Renal cortex interstitium (tissue), 11 donors: ENCODE measurements at regions not wholly inside any gene's neighbourhood (a gene's known extent, or its start where the extent isn't known, plus 50 kb on each side); places are given as distances from the start of the nearest gene placed in this dataset.

Experiments used
- DNase-seq, 11 donors: peaks; one replicate each; pipeline ENCODE4 v3.0.0-alpha.2; 2013; ENCODE audit warnings: low read depth in 9 of 11, low spot score in 4 of 11; ENCODE audit errors: extremely low read depth in 1 of 11

DNA sequence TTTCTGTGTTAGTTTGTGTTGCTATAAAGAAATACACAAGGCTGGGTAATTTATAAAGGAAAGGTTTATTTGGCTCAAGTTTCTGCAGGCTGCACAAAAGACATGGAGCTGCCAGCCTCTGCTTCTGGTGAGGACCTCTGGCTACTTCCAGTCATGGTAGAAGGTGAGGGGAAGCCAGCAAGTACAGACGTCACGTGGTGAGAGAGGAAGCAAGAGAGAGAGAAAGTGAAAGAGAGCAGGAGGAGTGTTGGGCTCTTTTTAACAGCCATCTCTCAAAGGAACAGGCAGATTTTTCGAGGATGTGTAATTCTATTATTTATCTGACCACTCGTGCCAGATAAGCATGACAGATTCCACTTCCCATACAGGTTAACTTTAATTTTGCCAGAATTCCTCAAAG is 1199.1 kb downstream of the ADGRL3 start:
- DNase-seq: no peak

DNA sequence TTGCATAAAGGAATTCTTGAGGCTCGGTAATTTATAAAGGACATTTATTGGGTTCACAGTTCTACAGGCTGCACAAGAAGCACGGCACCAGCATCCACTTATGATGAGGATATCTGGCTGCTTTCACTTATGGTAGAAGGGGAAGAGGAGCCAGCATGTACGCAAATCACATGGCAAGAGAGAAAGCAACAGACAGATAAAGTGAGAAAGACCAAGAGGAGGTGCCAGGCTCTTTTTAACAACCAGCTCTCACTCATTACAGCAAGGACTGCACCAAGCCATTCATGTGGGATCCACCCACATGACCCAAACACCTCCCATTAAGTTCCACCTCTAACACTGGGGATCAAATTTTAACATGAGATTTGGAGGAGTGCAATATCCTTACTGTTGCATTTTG is 1198.2 kb downstream of the ADGRL3 start:
- no peak for DNase-seq

DNA sequence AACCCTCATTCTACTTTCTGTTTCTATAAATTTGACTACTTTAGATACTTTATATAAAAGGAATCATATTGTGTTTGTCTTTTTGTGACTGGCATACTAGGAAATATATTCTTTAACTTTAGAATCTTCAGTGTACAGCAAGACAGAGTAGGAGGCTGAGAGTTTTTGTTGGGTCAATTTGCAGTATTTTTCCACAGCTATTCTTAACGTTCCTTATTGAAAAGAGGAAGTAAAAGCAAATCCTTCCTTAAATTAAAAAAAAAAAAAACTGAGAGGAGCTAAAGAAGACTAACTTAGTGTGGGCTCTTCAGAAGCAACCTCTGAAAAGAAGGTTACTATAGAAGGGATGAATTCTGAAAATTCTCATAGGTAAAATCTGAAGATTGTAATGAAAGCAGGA is 1194.6 kb downstream of the ADGRL3 start:
- DNase-seq: no peak

DNA sequence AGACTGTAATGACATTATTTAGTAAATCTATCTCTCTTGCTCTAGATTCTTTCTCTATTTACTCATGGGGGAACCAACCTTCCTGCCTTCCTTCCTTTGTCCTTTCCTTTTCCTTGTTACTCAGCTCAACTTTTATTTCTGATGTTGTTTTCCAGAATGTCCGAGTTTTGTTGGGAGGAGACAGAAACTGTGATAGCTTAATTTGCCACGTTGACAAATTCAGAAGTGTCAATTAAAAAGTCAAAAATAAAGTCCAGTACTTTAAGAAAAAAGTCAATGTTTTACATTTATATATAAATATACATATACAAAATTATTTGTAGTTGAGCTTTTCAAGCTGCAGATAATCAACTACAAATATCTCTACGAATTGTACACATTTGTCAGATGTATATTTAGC is 1187.7 kb downstream of the ADGRL3 start:
- no peak for DNase-seq

DNA sequence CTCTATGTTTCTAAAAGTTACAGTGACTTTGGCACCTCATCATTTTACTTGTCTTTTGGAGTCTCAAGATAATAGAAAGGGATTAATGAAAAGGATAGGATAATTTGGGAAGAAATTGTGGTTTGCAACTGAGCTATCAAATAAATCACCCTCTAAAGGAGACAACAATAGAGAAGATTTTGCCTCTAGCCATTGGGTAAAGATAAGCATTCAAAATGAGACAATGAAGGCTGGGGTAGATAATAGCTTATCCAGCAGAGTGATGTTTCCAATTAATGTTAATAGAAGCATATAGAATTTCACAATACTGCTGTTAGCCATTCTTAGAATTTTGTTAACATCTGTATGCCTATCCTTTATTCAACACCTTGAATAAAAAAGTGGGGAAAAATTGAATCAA is 1177.6 kb downstream of the ADGRL3 start:
- DNase-seq: no peak

DNA sequence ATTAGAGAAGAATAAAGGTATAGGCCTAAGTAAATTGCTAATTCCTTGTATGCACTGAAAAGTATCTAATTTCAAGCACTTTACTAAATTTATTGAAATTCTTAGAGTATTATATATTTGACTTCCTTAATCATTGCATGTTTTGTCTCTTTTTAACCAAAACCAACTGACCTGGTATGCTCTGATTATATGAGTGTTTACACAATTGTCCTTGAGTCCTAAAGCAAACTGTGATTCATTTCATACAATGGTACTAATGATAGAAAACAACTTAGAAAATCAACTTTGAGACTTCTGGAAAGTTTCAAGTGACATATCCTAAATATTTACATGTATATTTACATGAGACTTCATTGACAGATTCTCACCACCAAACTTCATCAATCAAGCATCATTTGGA is 1177.1 kb downstream of the ADGRL3 start:
- no peak for DNase-seq

DNA sequence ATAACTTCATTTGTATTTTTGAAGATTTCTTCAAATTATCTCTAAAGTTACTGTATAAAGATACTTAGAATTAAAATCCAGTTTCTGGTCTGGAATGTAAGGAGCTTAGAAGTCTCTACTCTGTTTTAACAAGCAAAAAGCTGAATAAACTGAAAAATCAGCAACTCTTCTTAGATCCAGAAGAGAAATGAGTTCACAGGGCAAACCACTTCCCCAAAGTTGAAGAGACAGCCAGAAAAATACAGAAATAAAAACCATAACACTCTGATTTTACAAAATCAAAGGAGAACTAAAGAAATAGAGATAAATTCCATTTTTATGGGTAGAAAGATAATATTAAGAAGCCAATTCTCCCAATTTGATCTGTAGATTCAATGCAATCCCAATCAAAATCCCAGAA is 1166.8 kb downstream of the ADGRL3 start:
- DNase-seq: no peak

DNA sequence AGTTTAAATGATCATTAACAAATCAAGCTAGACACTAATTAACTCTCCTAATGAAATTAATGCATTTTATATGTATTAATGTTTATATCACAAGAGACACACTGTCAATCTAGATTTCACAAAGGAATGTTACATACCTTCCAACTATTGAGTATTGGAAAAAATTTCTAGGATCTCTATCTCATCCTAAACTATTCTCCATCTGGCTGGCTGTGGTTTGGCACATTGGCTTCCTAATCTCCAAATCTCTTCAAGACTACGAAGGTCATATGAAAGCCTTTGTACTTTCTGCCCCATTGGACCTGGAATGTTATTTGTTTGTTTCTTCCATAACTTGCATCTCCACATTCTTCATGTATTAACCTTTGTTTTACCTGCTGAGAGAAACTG is 1160.0 kb downstream of the ADGRL3 start:
- DNase-seq: no peak

DNA sequence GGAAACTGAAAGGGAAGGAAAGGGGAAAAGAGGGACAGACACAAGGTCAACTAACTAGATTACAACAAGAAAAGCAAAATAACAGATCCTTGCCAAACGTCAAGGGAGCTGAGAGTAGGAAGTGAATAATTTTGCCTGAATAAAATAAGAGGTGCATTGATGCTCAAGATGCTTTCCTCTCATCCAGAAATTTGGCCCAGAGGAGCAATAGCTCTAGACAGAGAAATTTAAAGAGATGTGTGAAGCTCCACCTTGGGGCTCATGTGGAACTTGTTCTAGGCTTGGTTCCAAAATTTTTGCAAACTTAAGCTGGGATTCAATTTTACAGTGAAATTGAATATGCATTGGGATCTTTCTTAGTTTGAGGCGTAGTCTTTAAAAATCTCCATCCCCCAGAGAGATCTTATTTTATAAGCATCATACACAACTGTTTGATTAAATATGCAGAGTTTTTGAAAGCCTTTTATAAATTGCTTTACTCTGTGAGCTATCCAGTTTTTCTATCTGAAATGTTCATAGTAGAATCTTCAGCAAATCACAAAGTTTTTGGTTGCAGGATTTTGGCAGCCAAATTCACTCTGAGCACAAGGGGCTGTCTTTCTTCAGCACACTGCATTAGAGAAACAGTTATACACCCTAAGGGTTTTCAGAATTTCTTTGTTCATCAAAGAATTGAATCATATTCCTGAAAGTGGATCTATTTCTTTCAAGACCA is 1159.5 kb downstream of the ADGRL3 start:
- DNase-seq: no peak

DNA sequence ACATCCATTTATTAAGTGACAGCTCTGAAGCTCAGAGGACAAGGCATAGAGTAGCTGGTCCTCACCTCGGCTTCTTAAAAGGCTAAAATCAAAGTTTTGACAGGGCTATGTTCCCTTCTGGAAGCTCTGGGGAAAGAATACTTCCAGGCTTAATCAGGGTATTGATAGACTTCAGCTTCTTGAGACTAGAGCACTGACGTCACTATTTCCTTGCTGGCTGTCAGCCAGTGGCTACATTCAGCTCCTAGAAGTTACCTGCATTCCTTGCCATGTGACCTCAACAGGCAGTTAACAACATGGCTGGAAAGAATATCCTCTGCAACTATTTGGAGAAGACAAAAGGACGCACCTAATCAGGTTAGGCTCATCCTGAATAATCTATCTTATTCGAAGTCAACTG is 1144.8 kb downstream of the ADGRL3 start:
- no peak for DNase-seq

DNA sequence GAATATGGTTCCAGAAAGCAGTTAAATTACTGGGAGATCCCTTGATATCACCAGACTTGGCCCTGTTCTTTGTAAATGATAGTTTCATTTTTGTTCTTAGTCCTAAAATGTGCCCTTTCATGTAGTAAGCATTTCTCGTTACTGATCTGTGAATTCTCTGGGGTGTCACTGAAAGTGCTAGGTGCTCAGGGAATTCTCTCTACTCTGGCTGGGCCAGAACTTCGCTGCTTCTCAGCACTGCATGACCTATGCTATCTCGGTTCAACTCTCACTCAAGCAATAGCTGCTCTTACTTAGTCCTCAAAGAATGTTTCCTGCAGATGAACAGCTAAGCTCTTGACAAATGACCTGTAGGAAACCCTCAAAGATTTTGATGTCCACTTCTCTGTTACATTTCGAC is 1144.3 kb downstream of the ADGRL3 start:
- no peak for DNase-seq

DNA sequence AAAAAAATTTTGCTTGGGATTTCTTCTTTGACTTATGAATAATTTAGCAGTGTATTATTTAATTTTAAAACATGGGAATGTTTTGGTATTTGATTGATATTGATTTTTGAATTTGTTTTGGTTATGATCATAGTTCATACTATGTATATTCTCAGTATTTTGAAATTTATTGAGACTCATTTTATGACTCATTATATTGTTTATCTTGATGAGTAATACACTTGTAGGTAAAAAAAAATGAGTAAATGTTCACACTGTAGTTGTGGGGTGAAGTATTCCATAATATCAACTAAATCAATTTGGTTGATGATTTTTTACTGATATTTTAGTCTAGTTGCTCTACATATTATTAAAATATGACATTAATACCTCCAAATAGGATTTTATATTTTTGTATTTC is 1142.2 kb downstream of the ADGRL3 start:
- DNase-seq: no peak

DNA sequence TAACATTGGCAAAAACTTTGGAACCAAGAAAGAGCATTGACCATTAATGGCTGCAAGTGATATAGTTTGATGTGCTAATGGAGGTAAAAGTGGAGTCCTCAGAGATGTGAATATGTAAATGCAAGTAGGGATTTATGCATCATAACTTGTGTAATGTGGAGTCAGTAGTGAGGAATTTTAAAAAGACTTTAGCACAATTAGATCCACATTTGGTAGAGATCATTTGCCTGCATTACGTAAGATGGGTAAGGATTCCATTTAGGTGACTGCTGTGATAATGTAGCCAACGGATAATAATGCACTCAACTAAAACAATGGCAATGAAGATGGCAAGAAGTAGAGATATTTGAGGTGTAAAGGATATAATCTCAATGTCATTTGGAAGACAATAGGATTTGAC is 1128.4 kb downstream of the ADGRL3 start:
- DNase-seq: no peak

DNA sequence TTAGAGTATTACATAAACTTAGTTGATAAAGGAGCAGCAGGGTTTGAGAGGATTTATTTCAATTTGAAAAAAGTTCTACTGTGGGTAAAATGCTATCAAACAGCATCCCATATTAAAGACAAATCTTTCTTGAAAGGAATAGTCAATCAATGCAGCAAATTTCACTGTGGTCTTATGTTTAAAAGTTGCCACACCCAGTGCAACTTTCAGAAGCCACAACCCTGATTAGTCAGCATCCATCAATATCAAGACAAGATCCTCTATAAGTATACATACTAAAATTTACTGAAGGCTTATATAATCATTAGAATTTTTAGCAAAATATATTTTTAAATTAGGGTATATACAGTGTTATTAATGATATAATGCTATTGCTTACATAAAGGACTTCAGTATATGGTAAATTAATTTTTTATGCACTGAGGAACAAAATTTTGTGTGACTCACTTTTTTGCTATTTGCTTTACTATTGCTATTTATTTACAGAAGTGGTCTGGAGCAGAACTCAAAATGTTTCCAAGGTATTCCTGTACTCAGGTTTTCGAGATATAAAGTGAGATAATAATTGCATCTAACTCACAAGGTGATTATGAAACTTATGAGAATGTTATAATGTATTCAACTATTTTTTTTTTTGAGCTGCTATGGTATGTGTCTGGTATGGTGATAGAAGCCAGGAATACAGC is 1127.6 kb downstream of the ADGRL3 start:
- no peak for DNase-seq

DNA sequence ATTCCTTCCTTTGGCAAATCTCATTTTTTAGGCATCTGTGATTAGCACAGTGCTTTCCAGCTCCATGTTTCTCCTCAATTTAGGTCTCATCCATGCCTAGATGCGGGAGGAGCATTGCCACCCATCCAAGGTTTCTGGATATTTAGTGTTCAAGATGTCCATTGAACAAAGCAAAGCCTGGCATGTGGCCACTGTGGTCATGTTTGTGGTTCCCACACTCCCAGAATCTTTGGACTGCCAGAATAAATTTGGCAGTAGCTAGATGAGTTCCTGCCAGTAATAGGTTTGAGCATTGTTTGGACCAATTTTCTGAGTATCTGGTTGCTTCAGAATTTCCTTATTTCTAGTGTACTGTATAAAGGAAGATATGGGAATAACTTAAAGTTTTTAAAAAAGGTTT is 1124.1 kb downstream of the ADGRL3 start:
- no peak for DNase-seq

DNA sequence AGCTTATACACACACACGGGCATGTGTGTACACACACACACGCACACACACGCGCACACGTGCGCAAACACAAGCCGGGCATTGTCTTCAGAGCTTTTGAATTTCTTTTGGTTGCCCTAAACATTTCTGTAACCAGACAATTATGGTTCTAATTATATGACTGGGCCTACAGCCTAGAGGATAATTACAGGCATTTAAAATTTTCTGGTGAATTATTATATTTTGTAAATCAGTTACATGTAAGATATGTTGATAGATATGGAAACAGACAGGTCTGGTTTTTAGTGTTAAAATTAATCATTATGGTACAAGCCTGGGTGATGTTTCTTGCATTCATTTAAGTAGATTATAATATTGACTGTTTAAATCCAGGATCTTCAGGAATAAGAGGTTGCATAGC is 1120.5 kb downstream of the ADGRL3 start:
- no peak for DNase-seq

DNA sequence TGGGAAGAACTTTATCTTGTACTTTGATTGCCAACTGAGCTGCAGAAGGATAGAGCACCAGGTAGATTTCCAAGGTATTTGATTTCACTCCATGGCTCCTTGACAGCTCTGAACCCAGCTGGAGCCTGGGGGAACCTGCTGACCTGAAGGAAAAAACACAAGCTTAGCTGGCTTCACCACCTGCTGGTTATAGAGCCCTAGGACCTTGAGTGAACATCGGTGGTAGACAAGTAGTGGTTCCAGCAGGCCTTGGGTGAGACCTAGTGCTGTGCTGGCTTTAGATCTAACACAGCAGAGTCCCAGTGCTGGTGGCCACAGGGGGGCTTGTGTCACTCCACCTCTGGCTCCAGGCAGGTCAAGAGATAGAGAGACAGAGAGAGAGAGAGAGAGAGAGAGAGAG is 1102.6 kb downstream of the ADGRL3 start:
- no peak for DNase-seq

DNA sequence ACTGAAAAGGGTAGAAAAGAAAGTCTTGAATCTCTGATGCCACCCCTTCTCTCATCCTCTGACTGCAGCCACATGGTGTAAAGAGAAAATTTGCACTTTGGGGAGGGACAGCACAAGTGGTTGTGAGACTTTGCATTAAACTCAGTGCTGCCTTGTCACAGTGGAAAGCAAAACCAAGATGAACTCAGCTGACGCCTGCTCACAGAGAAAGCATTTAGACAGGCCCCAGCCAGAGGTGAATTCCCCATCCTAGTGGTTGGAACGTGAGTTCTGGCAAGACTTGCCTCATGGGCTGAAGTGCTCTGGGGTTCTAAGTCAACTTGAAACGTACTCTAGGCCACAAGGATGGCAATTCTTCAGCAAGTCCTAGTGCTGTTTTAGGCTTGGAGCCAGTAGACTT is 1101.4 kb downstream of the ADGRL3 start:
- no peak for DNase-seq

DNA sequence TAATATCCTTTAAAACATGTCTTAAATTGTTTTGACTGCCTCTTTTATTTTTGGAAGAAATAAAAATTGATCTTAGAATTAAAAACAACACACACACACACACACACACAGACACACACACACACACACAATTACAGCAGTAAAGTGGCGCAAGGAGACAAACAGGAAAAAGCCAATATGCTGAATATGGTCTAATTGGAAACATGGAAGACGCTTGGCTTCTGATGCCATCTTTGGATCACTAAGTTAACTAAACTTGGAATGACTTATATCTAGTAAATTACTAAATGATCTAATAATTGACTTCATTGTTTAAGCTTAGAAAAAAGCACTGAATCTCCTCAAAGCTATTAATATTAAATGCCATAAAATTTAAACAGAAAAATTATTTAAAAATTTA is 1093.4 kb downstream of the ADGRL3 start:
- DNase-seq: no peak

DNA sequence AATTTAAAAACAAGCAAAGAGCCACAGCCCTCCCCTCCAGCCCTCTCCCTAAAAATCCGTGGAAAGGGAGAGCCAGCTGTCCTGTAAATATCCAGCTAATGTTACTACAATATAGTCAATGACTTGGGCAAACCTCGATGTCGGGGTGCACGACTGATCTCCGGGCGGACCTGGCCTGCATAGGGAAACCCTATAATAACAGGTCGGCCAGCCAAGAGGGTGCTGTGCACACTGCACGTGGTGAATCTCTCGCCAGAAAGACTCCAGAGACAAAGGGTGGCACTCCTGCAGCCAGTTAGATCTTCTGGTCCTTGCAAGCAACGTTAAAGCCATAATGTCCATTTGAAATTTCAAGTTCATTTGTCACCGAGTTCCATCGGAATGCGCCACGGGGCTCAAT is 1092.8 kb downstream of the ADGRL3 start:
- no peak for DNase-seq
